Gastrocnemius medialis (tissue), 4 donors: ENCODE measurements at regions not wholly inside any gene's neighbourhood (a gene's known extent, or its start where the extent isn't known, plus 50 kb on each side); places are given as distances from the start of the nearest gene placed in this dataset.

Source experiments
- ATAC-seq, 2 donors: fragments of 150-250 bp; one replicate each; pipeline ENCODE4 v1.9.1; 2016
- DNase-seq, 2 donors: peaks; one replicate each; pipeline ENCODE4 v3.0.0-alpha.2; 2019
- H3K27ac ChIP-seq, 4 donors: fragments of 200-600 bp; sonication (generic); 1 replicate in 1 of 4; 2 replicates in 3 of 4; pipeline ENCODE4 v1.5.1; 2016 to 2018; ENCODE audit warnings: mild to moderate bottlenecking in 2 of 4, moderate library complexity in 1 of 4
- H3K27me3 ChIP-seq, 3 donors: fragments of 200-600 bp; sonication (generic) in 2 of 3; 1 replicate in 1 of 3; 2 replicates in 2 of 3; pipeline versions ENCODE4 v1.5.1 to v1.6.0; 2016 to 2019; ENCODE audit warnings: mild to moderate bottlenecking in 1 of 3, moderate library complexity in 1 of 3
- H3K36me3 ChIP-seq, 2 donors: fragments of 200-600 bp; sonication (generic) in 1 of 2; one replicate each; pipeline ENCODE4 v1.5.1; 2017 to 2018
- H3K4me1 ChIP-seq, 2 donors: fragments of 200-600 bp; sonication (generic) in 1 of 2; one replicate each; pipeline ENCODE4 v1.5.1; 2016 to 2017; ENCODE audit warnings: mild to moderate bottlenecking in 2 of 2
- H3K4me3 ChIP-seq, 4 donors: fragments of 200-600 bp; sonication (generic) in 3 of 4; 1 replicate in 1 of 4; 2 replicates in 3 of 4; pipeline ENCODE4 v1.5.1; 2016 to 2019; ENCODE audit warnings: mild to moderate bottlenecking in 2 of 4
- H3K9me3 ChIP-seq, 3 donors: fragments of 200-600 bp; sonication (generic) in 2 of 3; 1 replicate in 1 of 3; 2 replicates in 2 of 3; pipeline ENCODE4 v1.5.1; 2016 to 2019
- POLR2A ChIP-seq, 2 donors: fragments of 450-650 bp; IDR thresholded peaks; one replicate each; pipeline ENCODE4 v1.6.1; 2017; ENCODE audit warnings: antibody characterized with exemption in 2 of 2, mild to moderate bottlenecking in 2 of 2, moderate library complexity in 2 of 2
- in situ Hi-C, 4 donors: fragments of 200-750 bp; cut with MboI; loops; one replicate each; pipeline versions ENCODE4 v1.15.0 to v1.8.0; 2017; ENCODE audit warnings: low sequenced_read_pairs in 4 of 4
- intact Hi-C: fragments of 100-400 bp; cut with DNase I; formaldehyde crosslinking; loops from one replicate; pipeline ENCODE4 v1.15.1; 2023; ENCODE audit warnings: low total_unique reads
- TF ChIP-seq, protein P1 (sequence below), 5 experiments: fragments of 450-650 bp in 3 of 5; fragments of 200-600 bp in 2 of 5; sonication (generic) in 2 of 5; IDR thresholded peaks in 4 of 5; conservative IDR thresholded peaks in 1 of 5; 1 replicate in 4 of 5; 2 replicates in 1 of 5; pipeline ENCODE4 v1.5.1; 2016 to 2019; ENCODE audit warnings: antibody characterized with exemption in 5 of 5, mild to moderate bottlenecking in 3 of 5, moderate library complexity in 3 of 5

DNA sequence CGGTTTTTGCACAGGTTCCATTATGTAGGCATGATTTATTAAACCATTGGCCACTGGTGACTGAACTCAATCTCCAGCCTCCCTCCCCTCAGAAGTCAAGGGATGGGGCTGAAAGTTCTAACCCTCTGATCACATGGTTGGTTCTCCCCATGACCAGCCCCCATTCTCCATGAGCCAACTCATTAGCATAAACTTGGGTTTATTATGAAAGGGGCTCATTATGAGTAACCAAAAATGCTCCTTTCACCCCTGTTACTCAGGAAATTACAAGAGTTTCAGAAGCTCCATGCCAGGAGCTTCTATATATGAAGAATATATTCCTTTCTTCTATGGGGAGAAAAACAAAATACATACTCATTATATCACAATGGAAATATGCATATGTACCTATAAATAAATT is 555.3 kb downstream of the HS3ST4 start:
- H3K27me3 ChIP-seq = no peaks in the 10 kb centered on the region
- H3K36me3 ChIP-seq = no peaks in the 10 kb centered on the region
- no peak for TF ChIP-seq POLR2A (IDR thresholded peaks at IDR 0.05)
- TF ChIP-seq, protein P1, sequence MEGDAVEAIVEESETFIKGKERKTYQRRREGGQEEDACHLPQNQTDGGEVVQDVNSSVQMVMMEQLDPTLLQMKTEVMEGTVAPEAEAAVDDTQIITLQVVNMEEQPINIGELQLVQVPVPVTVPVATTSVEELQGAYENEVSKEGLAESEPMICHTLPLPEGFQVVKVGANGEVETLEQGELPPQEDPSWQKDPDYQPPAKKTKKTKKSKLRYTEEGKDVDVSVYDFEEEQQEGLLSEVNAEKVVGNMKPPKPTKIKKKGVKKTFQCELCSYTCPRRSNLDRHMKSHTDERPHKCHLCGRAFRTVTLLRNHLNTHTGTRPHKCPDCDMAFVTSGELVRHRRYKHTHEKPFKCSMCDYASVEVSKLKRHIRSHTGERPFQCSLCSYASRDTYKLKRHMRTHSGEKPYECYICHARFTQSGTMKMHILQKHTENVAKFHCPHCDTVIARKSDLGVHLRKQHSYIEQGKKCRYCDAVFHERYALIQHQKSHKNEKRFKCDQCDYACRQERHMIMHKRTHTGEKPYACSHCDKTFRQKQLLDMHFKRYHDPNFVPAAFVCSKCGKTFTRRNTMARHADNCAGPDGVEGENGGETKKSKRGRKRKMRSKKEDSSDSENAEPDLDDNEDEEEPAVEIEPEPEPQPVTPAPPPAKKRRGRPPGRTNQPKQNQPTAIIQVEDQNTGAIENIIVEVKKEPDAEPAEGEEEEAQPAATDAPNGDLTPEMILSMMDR (IDR thresholded peaks at IDR 0.05 in 4 of 5, conservative IDR thresholded peaks at IDR 0.05 in 1 of 5) = no peak
- in situ Hi-C loops (no loop called here), intact Hi-C loops (no loop called here)
- no peak overlapping the region for H3K4me3 ChIP-seq
- ATAC-seq (no peak), DNase-seq (no peak)
- H3K4me1 ChIP-seq = no peaks in the 10 kb centered on the region
- H3K27ac ChIP-seq = no peak overlapping the region
- H3K9me3 ChIP-seq = no peaks in the 10 kb centered on the region

DNA sequence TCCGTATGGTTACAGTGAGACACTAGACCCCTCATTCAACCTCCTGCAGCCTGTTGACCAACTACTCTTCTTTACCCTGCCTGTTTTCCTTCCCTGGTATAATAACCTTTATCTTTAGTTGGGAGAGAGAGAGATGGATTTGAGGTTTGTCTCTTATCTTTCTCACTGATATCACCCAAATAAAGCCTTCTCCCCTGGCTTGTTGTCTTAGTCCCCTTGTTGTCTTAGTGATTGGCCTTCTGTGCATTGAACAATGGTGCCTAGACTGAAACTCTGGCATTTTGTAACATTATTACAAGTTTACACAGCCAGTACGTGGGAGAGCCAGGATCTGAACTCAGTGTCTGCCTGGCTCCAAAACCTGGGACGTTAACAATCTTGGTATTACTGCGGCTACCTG is 560.8 kb downstream of the HS3ST4 start:
- intact Hi-C loops (no loop called here), in situ Hi-C loops (loop anchor here in 1 of 4 donors (10.0 to 25.0 kb wide), 2 partner anchors 62 to 90 kb away; no protein-coding TSS in a partner anchor)
- no peak for TF ChIP-seq POLR2A (IDR thresholded peaks at IDR 0.05)
- TF ChIP-seq, protein P1 (IDR thresholded peaks at IDR 0.05 in 4 of 5, conservative IDR thresholded peaks at IDR 0.05 in 1 of 5) = no peak
- Histone ChIP-seq H3K27me3 (no peaks in the 10 kb centered on the region), H3K36me3 (no peaks in the 10 kb centered on the region), H3K4me3 (no peak overlapping the region), H3K27ac (no peak overlapping the region), H3K9me3 (no peaks in the 10 kb centered on the region), H3K4me1 (no peaks in the 10 kb centered on the region)
- ATAC-seq (no peak), DNase-seq (no peak)

DNA sequence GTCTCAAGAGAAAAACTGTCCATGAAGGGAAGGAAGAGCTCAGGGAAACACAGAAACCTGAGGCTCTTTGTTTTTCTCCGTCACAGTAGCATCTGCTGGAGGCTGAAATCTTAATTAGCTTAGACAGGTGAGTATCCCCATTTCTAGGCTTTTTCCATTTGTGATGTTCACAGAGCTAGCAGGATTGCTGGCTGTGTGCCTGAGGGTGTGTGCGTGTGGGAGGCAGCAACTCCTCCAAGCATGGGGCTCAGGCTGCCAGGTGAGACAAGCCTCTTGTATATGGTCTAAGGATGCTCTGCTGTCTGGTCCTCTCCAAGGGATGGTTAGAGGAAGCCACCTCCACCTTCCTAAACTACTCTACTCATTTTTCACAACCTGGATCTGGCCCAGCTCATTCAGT is 569.9 kb downstream of the HS3ST4 start:
- Histone ChIP-seq H3K4me1 (no peaks in the 10 kb centered on the region), H3K27me3 (no peaks in the 10 kb centered on the region), H3K4me3 (no peak overlapping the region), H3K27ac (no peak overlapping the region), H3K36me3 (no peaks in the 10 kb centered on the region), H3K9me3 (no peaks in the 10 kb centered on the region)
- ATAC-seq = no peak
- in situ Hi-C loops = loop anchor here in 1 of 4 donors (25.0 kb wide), 1 partner anchor 99 kb away; no protein-coding TSS in a partner anchor
- intact Hi-C loops = no loop called here
- DNase-seq = no peak
- no peak for TF ChIP-seq POLR2A (IDR thresholded peaks at IDR 0.05)
- TF ChIP-seq, protein P1 (IDR thresholded peaks at IDR 0.05 in 4 of 5, conservative IDR thresholded peaks at IDR 0.05 in 1 of 5) = no peak

DNA sequence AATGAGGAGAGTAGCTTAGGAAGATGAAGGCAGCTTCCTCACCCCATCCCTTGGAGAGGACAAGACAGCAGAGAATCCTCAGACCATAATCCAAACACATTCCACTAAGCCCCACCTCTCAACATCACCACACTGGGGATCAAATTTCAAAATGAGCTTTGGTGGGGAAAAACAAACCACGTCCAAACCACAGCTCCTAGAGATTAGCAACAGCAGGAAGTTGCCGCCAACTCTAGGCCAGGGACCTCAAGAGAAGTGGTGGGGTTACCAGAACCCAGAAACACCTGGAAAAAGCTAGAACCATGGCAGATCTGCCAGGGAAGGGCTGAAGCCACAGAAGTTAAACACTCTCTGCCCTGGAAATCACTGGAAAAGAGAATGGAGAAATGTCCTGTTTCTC is 571.6 kb downstream of the HS3ST4 start:
- DNase-seq (no peak), ATAC-seq (no peak)
- in situ Hi-C loops (loop anchor here in 1 of 4 donors (25.0 kb wide), 1 partner anchor 101 kb away; no protein-coding TSS in a partner anchor), intact Hi-C loops (no loop called here)
- Histone ChIP-seq H3K27me3 (no peaks in the 10 kb centered on the region), H3K4me3 (no peak overlapping the region), H3K4me1 (no peaks in the 10 kb centered on the region), H3K9me3 (no peaks in the 10 kb centered on the region), H3K27ac (no peak overlapping the region), H3K36me3 (no peaks in the 10 kb centered on the region)
- no peak for TF ChIP-seq POLR2A (IDR thresholded peaks at IDR 0.05)

DNA sequence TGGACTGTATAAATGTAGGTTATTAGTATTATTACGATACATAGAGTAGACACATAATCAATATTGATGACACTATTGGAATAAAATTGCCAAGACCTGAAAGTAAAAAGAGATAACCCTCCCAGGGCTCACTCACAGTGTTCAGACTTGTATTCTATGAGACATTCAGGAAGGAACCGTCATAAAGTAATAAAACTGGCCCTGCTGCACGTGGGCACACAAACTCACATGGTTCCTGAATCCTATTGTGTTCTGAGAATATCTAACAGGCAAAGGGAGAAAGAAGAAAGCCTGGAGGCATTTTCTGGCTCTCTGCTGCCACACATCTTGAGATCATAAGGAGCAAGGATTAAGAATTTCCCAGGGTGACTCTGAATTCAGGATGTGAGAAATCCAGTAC is 575.9 kb downstream of the HS3ST4 start:
- no peaks in the 10 kb centered on the region for H3K9me3 ChIP-seq
- in situ Hi-C loops = loop anchor here in 1 of 4 donors (25.0 kb wide), 1 partner anchor 105 kb away; no protein-coding TSS in a partner anchor
- H3K27ac ChIP-seq = no peak overlapping the region
- H3K4me3 ChIP-seq = no peak overlapping the region
- ATAC-seq (no peak), DNase-seq (no peak)
- TF ChIP-seq, protein P1 (IDR thresholded peaks at IDR 0.05 in 4 of 5, conservative IDR thresholded peaks at IDR 0.05 in 1 of 5) = no peak
- no peak for TF ChIP-seq POLR2A (IDR thresholded peaks at IDR 0.05)
- no peaks in the 10 kb centered on the region for H3K27me3 ChIP-seq
- intact Hi-C loops = no loop called here
- no peaks in the 10 kb centered on the region for H3K36me3 ChIP-seq
- no peaks in the 10 kb centered on the region for H3K4me1 ChIP-seq
